ENCODE measurements at regions not wholly inside any gene's neighbourhood (a gene's known extent, or its start where the extent isn't known, plus 50 kb on each side); places are given as distances from the start of the nearest gene placed in this dataset.

GRCh38 chr13:99842405-99842804, 129.2 kb downstream of the ZIC5 start (continued):
- TF ChIP-seq ZBTB43 (CRISPR knock-in tag; IDR thresholded peaks at IDR 0.05) (no peak), PRRX2 (CRISPR knock-in tag; IDR thresholded peaks at IDR 0.05) (no peak), JUN (CRISPR knock-in tag; IDR thresholded peaks at IDR 0.05) (no peak), HMGXB4 (CRISPR knock-in tag; IDR thresholded peaks at IDR 0.05) (no peak), FOXP1 (CRISPR knock-in tag; IDR thresholded peaks at IDR 0.05; ENCODE audit: borderline replicate concordance) (no peak), MXD4 (CRISPR knock-in tag; IDR thresholded peaks at IDR 0.05; ENCODE audit: borderline replicate concordance) (no peak), ZNF281 (CRISPR knock-in tag; IDR thresholded peaks at IDR 0.05) (no peak)

GRCh38 chr13:99836291-99836690, 135.3 kb downstream of the ZIC5 start:
- ATAC-seq (no peak), DNase-seq (ENCODE audit: low spot score) (no peak)
- ChIA-PET CTCF (no interaction called here), POLR2A (no interaction called here)
- H3K9me3 Mint-ChIP-seq, result no peaks in the 10 kb centered on the region
- no peak overlapping the region for H3K4me3 Mint-ChIP-seq
- H3K4me1 Mint-ChIP-seq, result peaks cover 23% of the 10 kb centered on the region
- H3K27me3 Mint-ChIP-seq (ENCODE audit: low read depth), result no peaks in the 10 kb centered on the region
- TF ChIP-seq ZMAT4 (CRISPR knock-in tag; IDR thresholded peaks at IDR 0.05), result no peak
- no peak for TF ChIP-seq ZNF423 (CRISPR knock-in tag; IDR thresholded peaks at IDR 0.05)
- no peak for TF ChIP-seq ARID4B (CRISPR knock-in tag; IDR thresholded peaks at IDR 0.05; ENCODE audit: borderline replicate concordance)
- no peak for TF ChIP-seq EMX1 (CRISPR knock-in tag; IDR thresholded peaks at IDR 0.05)
- no peak for TF ChIP-seq TCF7 (CRISPR knock-in tag; IDR thresholded peaks at IDR 0.05; ENCODE audit: low read depth)
- no peak for TF ChIP-seq AFF4 (CRISPR knock-in tag; IDR thresholded peaks at IDR 0.05; ENCODE audit: borderline replicate concordance)
- TF ChIP-seq SP1 (CRISPR knock-in tag; conservative IDR thresholded peaks at IDR 0.05), result no peak
- TF ChIP-seq E2F5 (CRISPR knock-in tag; IDR thresholded peaks at IDR 0.05), result no peak
- no peak for TF ChIP-seq GRHL2 (CRISPR knock-in tag; IDR thresholded peaks at IDR 0.05; ENCODE audit: insufficient replicate concordance, severe bottlenecking)
- no peak for TF ChIP-seq NFE2L1 (CRISPR knock-in tag; IDR thresholded peaks at IDR 0.05)
- no peaks in the 10 kb centered on the region for H3K36me3 Mint-ChIP-seq
- no peak overlapping the region for H3K27ac Mint-ChIP-seq
